ENCODE measurements at regions not wholly inside any gene's neighbourhood (a gene's known extent, or its start where the extent isn't known, plus 50 kb on each side); places are given as distances from the start of the nearest gene placed in this dataset.
"Not testable (repeated sequence)": the region's sequence is repeated elsewhere in the genome, so short reads cannot be mapped to it uniquely, and the experiment has no call there.

DNA sequence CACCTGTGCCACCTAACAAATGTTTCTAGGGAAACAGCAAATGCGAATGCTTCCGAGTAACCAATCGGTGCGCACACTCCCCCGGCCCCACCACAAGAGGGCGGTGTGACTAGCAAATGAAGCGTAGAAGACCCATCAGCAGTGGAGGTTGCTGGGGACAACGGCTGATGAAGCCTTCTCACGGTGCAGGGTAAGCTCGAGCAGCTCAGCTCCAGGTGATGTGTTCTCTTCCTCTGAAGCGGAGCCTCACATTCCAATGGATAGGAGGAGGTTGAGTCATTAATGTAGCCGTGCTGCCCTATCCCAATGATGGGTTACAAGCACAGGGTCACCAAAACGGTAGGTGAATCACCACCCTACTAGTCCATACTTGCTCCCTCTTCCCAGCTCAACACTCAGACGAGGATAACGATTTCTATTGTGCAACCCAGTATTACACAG lies 127.6 kb upstream of the TWIST2 start:
- Histone ChIP-seq H3F3A (ENCODE audit: insufficient read depth) (0 out of 2 replicates have a peak, but pooled peaks cover 5% of the 10 kb centered on the region), H3K9ac (no peak overlapping the region), H4K20me1 (ENCODE audit: insufficient read depth) (no peaks in the 10 kb centered on the region), H3K4me2 (ENCODE audit: unreplicated experiment) (no peak overlapping the region), H3K36me3 (ENCODE audit: low read depth) (no peaks in the 10 kb centered on the region), H3K79me2 (ENCODE audit: insufficient read depth) (no peaks in the 10 kb centered on the region), H3K27ac (no peak overlapping the region), H3K9me3 (ENCODE audit: low read depth) (no peaks in the 10 kb centered on the region), H3K9me2 (ENCODE audit: insufficient read depth) (no peaks in the 10 kb centered on the region), H3K4me3 (no peak overlapping the region), H2AFZ (no peak overlapping the region), H3K27me3 (replicated peaks; ENCODE audit: insufficient read depth) (no peaks in the 10 kb centered on the region), H3K4me1 (ENCODE audit: insufficient read depth) (peaks cover 5% of the 10 kb centered on the region)
- in situ Hi-C loops (cut with MboI): loop anchor here (10.0 kb wide), 1 partner anchor 125 kb away; the partner anchor contains the start of gene TWIST2
- whole genome bisulfite sequencing, 2 experiments (ENCODE audit: low coverage in 1 of 2, low lambda C conversion rate in 2 of 2, missing lambda C conversion rate in 2 of 2): 68 to 72% methylated on average over 15 of the region's 15 CpGs
- DNase-seq: peak; percentile 51
- TF ChIP-seq EZH2 (IDR thresholded peaks at IDR 0.05; ENCODE audit: insufficient read depth, poor library complexity, severe bottlenecking): no peak
- TF ChIP-seq EZH2phosphoT487 (IDR thresholded peaks at IDR 0.05; ENCODE audit: insufficient read depth, low read depth): no peak

DNA sequence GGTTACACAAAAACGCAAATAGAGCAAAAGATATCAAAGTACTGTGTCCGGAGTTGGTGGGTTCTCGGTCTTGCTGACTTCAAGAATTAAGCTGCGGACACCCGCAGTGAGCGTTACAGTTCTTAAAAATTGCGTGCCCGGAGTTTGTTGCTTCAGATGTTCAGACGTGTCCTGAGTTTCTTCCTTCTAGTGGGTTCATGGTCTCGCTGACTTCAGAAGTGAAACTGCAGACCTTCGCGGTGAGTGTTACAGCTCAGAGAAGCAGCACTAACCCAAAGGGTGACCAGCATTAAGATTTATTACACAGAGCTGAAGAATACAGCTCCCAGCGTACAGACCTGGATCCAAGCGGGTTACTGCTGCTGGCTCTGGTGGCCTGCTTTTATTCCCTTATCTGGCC lies 125.7 kb upstream of the TWIST2 start:
- Histone ChIP-seq H3K9ac (no peak overlapping the region), H3K27ac (no peak overlapping the region), H2AFZ (no peak overlapping the region), H3K79me2 (ENCODE audit: insufficient read depth) (no peaks in the 10 kb centered on the region), H3K4me3 (no peak overlapping the region), H3K4me2 (ENCODE audit: unreplicated experiment) (no peak overlapping the region), H3F3A (ENCODE audit: insufficient read depth) (peaks cover 17% of the 10 kb centered on the region; the same call in 1 of the 2 replicates), H3K9me2 (ENCODE audit: insufficient read depth) (no peaks in the 10 kb centered on the region), H3K4me1 (ENCODE audit: insufficient read depth) (peaks cover 14% of the 10 kb centered on the region), H3K9me3 (ENCODE audit: low read depth) (no peaks in the 10 kb centered on the region), H3K36me3 (ENCODE audit: low read depth) (no peaks in the 10 kb centered on the region), H4K20me1 (ENCODE audit: insufficient read depth) (no peaks in the 10 kb centered on the region), H3K27me3 (replicated peaks; ENCODE audit: insufficient read depth) (no peaks in the 10 kb centered on the region)
- in situ Hi-C loops (cut with MboI): loop anchor here (10.0 kb wide), 1 partner anchor 123 kb away; the partner anchor contains the start of gene TWIST2
- no peak for DNase-seq
- 96 to 98% methylated on average over 14 of the region's 14 CpGs for WGBS, 2 experiments (ENCODE audit: low coverage in 1 of 2, low lambda C conversion rate in 2 of 2, missing lambda C conversion rate in 2 of 2)
- no peak for TF ChIP-seq EZH2 (IDR thresholded peaks at IDR 0.05; ENCODE audit: insufficient read depth, poor library complexity, severe bottlenecking)
- no peak for TF ChIP-seq EZH2phosphoT487 (IDR thresholded peaks at IDR 0.05; ENCODE audit: insufficient read depth, low read depth)

DNA sequence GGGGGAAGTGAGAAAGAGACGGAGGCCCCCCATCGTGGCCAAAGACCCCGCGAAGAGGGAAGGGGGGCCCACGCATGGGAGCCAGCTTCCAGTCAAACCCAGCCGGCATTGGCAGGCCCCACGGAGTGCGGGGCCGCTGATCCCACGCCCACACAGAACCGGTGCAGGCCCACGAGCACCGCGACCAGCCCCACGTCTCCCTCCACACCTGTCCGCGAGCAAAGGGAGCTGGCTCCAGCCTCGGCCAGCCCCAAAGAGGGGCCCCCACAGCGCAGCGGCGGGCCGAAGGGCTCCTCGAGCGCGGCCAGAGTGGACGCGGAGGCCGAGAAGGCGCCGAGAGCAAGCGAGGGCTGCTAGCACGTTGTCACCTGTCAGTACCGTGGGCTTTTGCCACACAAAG lies 125.0 kb upstream of the TWIST2 start:
- in situ Hi-C loops (cut with MboI): loop anchor here (10.0 kb wide), 1 partner anchor 122 kb away; the partner anchor contains the start of gene TWIST2
- no peak for DNase-seq
- Histone ChIP-seq H3F3A (ENCODE audit: insufficient read depth) (peaks cover 22% of the 10 kb centered on the region), H3K36me3 (ENCODE audit: low read depth) (no peaks in the 10 kb centered on the region), H3K9me3 (ENCODE audit: low read depth) (no peaks in the 10 kb centered on the region), H3K4me3 (no peak overlapping the region), H3K79me2 (ENCODE audit: insufficient read depth) (no peaks in the 10 kb centered on the region), H2AFZ (no peak overlapping the region), H3K9me2 (ENCODE audit: insufficient read depth) (no peaks in the 10 kb centered on the region), H3K4me2 (ENCODE audit: unreplicated experiment) (no peak overlapping the region), H3K9ac (no peak overlapping the region), H3K4me1 (ENCODE audit: insufficient read depth) (peaks cover 19% of the 10 kb centered on the region), H3K27ac (no peak overlapping the region), H3K27me3 (replicated peaks; ENCODE audit: insufficient read depth) (no peaks in the 10 kb centered on the region), H4K20me1 (ENCODE audit: insufficient read depth) (no peaks in the 10 kb centered on the region)
- TF ChIP-seq EZH2phosphoT487 (IDR thresholded peaks at IDR 0.05; ENCODE audit: insufficient read depth, low read depth) (no peak), EZH2 (IDR thresholded peaks at IDR 0.05; ENCODE audit: insufficient read depth, poor library complexity, severe bottlenecking) (no peak)
- 97 to 98% methylated on average over 30 to 33 of the region's 33 CpGs for WGBS, 2 experiments (ENCODE audit: low coverage in 1 of 2, low lambda C conversion rate in 2 of 2, missing lambda C conversion rate in 2 of 2)

DNA sequence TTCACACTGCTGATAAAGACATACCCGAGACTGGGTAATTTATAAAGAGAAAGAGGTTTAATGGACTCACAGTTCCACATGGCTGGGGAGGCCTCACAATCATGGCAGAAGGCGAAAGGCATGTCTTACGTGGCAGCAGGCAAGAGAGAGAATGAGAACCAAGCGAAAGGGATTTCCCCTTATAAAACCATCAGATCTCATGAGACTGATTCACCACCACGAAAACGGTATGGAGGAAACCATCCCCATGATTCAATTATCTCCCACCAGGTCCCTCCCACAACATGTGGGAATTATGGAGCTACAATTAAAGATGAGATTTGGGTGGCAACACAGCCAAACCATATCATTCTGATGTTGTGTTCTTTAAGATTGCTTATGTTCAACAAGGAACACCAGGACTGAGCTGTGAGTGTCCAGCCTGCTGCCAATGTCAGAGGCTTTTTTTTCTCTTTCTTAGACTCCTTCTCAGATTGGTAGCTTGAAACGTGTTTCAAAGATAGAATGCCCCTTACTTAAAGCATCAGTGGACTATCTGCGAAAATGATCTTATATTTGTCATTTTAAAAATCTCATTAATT lies 124.1 kb upstream of the TWIST2 start:
- not testable (repeated sequence) for H3K9me2 ChIP-seq (ENCODE audit: insufficient read depth); H3K4me3 ChIP-seq; H3K36me3 ChIP-seq (ENCODE audit: low read depth); H4K20me1 ChIP-seq (ENCODE audit: insufficient read depth); H3K79me2 ChIP-seq (ENCODE audit: insufficient read depth); H3K27me3 ChIP-seq (replicated peaks; ENCODE audit: insufficient read depth); H3K9me3 ChIP-seq (ENCODE audit: low read depth)
- DNase-seq: peak; percentile 72
- in situ Hi-C loops (cut with MboI): loop anchor here (10.0 kb wide), 1 partner anchor 121 kb away; the partner anchor contains the start of gene TWIST2
- H3F3A ChIP-seq (ENCODE audit: insufficient read depth): peaks cover 27% of the 10 kb centered on the region
- WGBS, 2 experiments (ENCODE audit: low coverage in 1 of 2, low lambda C conversion rate in 2 of 2, missing lambda C conversion rate in 2 of 2): 38 to 39% methylated on average over 8 of the region's 8 CpGs
- peak overlapping the region; percentile 54 for H3K9ac ChIP-seq
- H3K4me1 ChIP-seq (ENCODE audit: insufficient read depth): peaks cover 24% of the 10 kb centered on the region
- H3K27ac ChIP-seq: peak overlapping the region; percentile 49
- H3K4me2 ChIP-seq (ENCODE audit: unreplicated experiment): peak overlapping the region; percentile 34
- peak overlapping the region; percentile 6; the same call in 1 of the 2 replicates for H2AFZ ChIP-seq

All from GM23248 (cell line).